Fibroblast of skin of right quadriceps (primary cell): ENCODE measurements at regions not wholly inside any gene's neighbourhood (a gene's known extent, or its start where the extent isn't known, plus 50 kb on each side); places are given as distances from the start of the nearest gene placed in this dataset.
A peak's percentile ranks its signal among the peaks of the same experiment; 100 is the strongest.
"Not testable (repeated sequence)": the region's sequence is repeated elsewhere in the genome, so short reads cannot be mapped to it uniquely, and the experiment has no call there.

Source experiments
- DNase-seq: peaks from one replicate; pipeline ENCODE4 v3.0.0-alpha.2; 2013

- DNase-seq, result peak; percentile 15
Observed at GRCh38 chr3:137121704-137122314, 164.0 kb downstream of the IL20RB start.

- no peak for DNase-seq
Observed at GRCh38 chr3:137131081-137131480, 173.3 kb downstream of the IL20RB start.

- DNase-seq, result no peak
Observed at GRCh38 chr3:137134431-137134830, 176.6 kb downstream of the IL20RB start.

- DNase-seq, result no peak
Observed at GRCh38 chr3:137148406-137148805, 190.6 kb downstream of the IL20RB start.

GRCh38 chr3:137148917-137149316 lies 191.1 kb downstream of the IL20RB start:
- DNase-seq, result no peak

GRCh38 chr3:137150825-137151224 lies 193.0 kb downstream of the IL20RB start:
- no peak for DNase-seq

GRCh38 chr3:137153046-137153445 lies 195.3 kb downstream of the IL20RB start:
- not testable (repeated sequence) for DNase-seq

- no peak for DNase-seq
Observed at GRCh38 chr3:137163241-137163871, 205.6 kb downstream of the IL20RB start.

GRCh38 chr3:137163958-137164357 lies 206.2 kb downstream of the IL20RB start:
- DNase-seq, result no peak

GRCh38 chr3:137165117-137165806 lies 207.5 kb downstream of the IL20RB start:
- DNase-seq, result peak; percentile 17

GRCh38 chr3:137171834-137172603 lies 214.2 kb downstream of the IL20RB start:
- DNase-seq, result no peak

- DNase-seq, result no peak
Observed at GRCh38 chr3:137172728-137173127, 214.9 kb downstream of the IL20RB start.

- no peak for DNase-seq
Observed at GRCh38 chr3:137174514-137174913, 216.7 kb downstream of the IL20RB start.

- no peak for DNase-seq
Observed at GRCh38 chr3:137180220-137180619, 222.4 kb downstream of the IL20RB start.

- DNase-seq, result no peak
Observed at GRCh38 chr3:137191133-137191923, 233.5 kb downstream of the IL20RB start.

GRCh38 chr3:137191951-137192350 lies 234.2 kb downstream of the IL20RB start:
- no peak for DNase-seq

GRCh38 chr3:137194301-137194700 lies 236.5 kb downstream of the IL20RB start:
- no peak for DNase-seq

GRCh38 chr3:137198374-137198773 lies 240.6 kb downstream of the IL20RB start:
- not testable (repeated sequence) for DNase-seq

GRCh38 chr3:137199678-137200077 lies 241.9 kb downstream of the IL20RB start:
- no peak for DNase-seq

GRCh38 chr3:137201066-137201465 lies 243.3 kb downstream of the IL20RB start:
- DNase-seq, result no peak

- DNase-seq, result no peak
Observed at GRCh38 chr3:137202941-137203340, 245.2 kb downstream of the IL20RB start.

- DNase-seq, result no peak
Observed at GRCh38 chr3:137204409-137204808, 246.6 kb downstream of the IL20RB start.
